Left lobe of liver (tissue), 2 donors: ENCODE measurements at regions not wholly inside any gene's neighbourhood (a gene's known extent, or its start where the extent isn't known, plus 50 kb on each side); places are given as distances from the start of the nearest gene placed in this dataset.

ENCODE experiments used
- ATAC-seq: fragments of 200-7000 bp; cut with Tn5 transposase; one replicate; pipeline ENCODE4 v1.9.1; 2020; ENCODE audit warnings: mild to moderate bottlenecking, moderate library complexity
- DNase-seq: peaks from one replicate; pipeline ENCODE4 v3.0.0-alpha.2; 2020; ENCODE audit warnings: low spot score
- donor health status: DM: no; HTN: no; CAD: no; lungs with moderate emphysema.
- donor health status: DM: no; HTN: yes; CAD: no.

GRCh38 chr4:178347111-178347510, 904.9 kb upstream of the AGA start:
- ATAC-seq (no peak), DNase-seq (no peak)

GRCh38 chr4:178349601-178350000, 907.4 kb upstream of the AGA start:
- ATAC-seq = no peak

GRCh38 chr4:178351185-178351584, 908.9 kb upstream of the AGA start:
- ATAC-seq (no peak), DNase-seq (no peak)

More at GRCh38 chr4:178349601-178350000, 907.4 kb upstream of the AGA start:
- no peak for DNase-seq

GRCh38 chr4:178356725-178357124, 914.5 kb upstream of the AGA start:
- ATAC-seq = no peak
- DNase-seq = no peak

- ATAC-seq (no peak), DNase-seq (no peak)
Observed at GRCh38 chr4:178385481-178385880, 943.2 kb upstream of the AGA start.

GRCh38 chr4:178387756-178388155, 945.5 kb upstream of the AGA start:
- no peak for ATAC-seq

GRCh38 chr4:178395798-178396197, 953.6 kb upstream of the AGA start:
- ATAC-seq (peak; percentile 83), DNase-seq (no peak)

More at GRCh38 chr4:178387756-178388155, 945.5 kb upstream of the AGA start:
- no peak for DNase-seq

GRCh38 chr4:178412455-178412854, 970.2 kb upstream of the AGA start:
- DNase-seq (no peak), ATAC-seq (peak; percentile 58)

GRCh38 chr4:178414042-178414441, 971.8 kb upstream of the AGA start:
- no peak for DNase-seq
- peak; percentile 79 for ATAC-seq

GRCh38 chr4:178414881-178415446, 972.7 kb upstream of the AGA start:
- DNase-seq = no peak
- ATAC-seq = no peak

- ATAC-seq (no peak), DNase-seq (no peak)
Observed at GRCh38 chr4:178415925-178416324, 973.7 kb upstream of the AGA start.

GRCh38 chr4:178423366-178423765, 981.1 kb upstream of the AGA start:
- no peak for ATAC-seq
- no peak for DNase-seq

- ATAC-seq = peak; percentile 60
- DNase-seq = no peak
Observed at GRCh38 chr4:178426871-178427270, 984.6 kb upstream of the AGA start.

GRCh38 chr4:178427663-178428062, 985.4 kb upstream of the AGA start:
- DNase-seq (no peak), ATAC-seq (peak; percentile 81)

GRCh38 chr4:178448372-178449035, 1006.3 kb upstream of the AGA start:
- ATAC-seq (no peak), DNase-seq (no peak)

- DNase-seq (no peak), ATAC-seq (peak; percentile 55)
Observed at GRCh38 chr4:178450614-178451013, 1008.4 kb upstream of the AGA start.

- ATAC-seq (peak; percentile 52), DNase-seq (no peak)
Observed at GRCh38 chr4:178453057-178453456, 1010.8 kb upstream of the AGA start.

- ATAC-seq (no peak), DNase-seq (no peak)
Observed at GRCh38 chr4:178457286-178457685, 1015.0 kb upstream of the AGA start.

- DNase-seq (no peak), ATAC-seq (no peak)
Observed at GRCh38 chr4:178462710-178463109, 1020.5 kb upstream of the AGA start.

- ATAC-seq (no peak), DNase-seq (no peak)
Observed at GRCh38 chr4:178463747-178464146, 1021.5 kb upstream of the AGA start.

GRCh38 chr4:178470996-178471784, 1029.0 kb upstream of the AGA start:
- DNase-seq (no peak), ATAC-seq (no peak)

- DNase-seq (no peak), ATAC-seq (no peak)
Observed at GRCh38 chr4:178471994-178472393, 1029.8 kb upstream of the AGA start.
